Common myeloid progenitor, CD34-positive (primary cell): ENCODE measurements at regions not wholly inside any gene's neighbourhood (a gene's known extent, or its start where the extent isn't known, plus 50 kb on each side); places are given as distances from the start of the nearest gene placed in this dataset.

Source experiments
- CTCF ChIA-PET: fragments of 350-600 bp; sonication (Branson Sonifier 250); formaldehyde crosslinking; loops from one replicate; lab custom pipeline; 2021; ENCODE audit warnings: antibody characterized with exemption; lab: Charles Lee
- POLR2A ChIA-PET: fragments of 350-600 bp; sonication (Branson Sonifier 250); formaldehyde crosslinking; loops from one replicate; lab custom pipeline; 2021; ENCODE audit warnings: antibody characterized with exemption; lab: Charles Lee
- DNase-seq, 3 donors: peaks; one replicate each; pipeline versions ENCODE4 v3.0.0 to v3.0.0-alpha.2; 2013
- H3K27ac ChIP-seq, 2 experiments: 1 replicate in 1 of 2; 2 replicates in 1 of 2; pipeline ENCODE4 v1.7.0; 2013; ENCODE audit warnings: inconsistent platforms in 2 of 2, low read length in 2 of 2, mild to moderate bottlenecking in 2 of 2, low read depth in 1 of 2, moderate library complexity in 1 of 2; ENCODE audit not compliant: severe bottlenecking in 2 of 2, insufficient read depth in 1 of 2, poor library complexity in 1 of 2
- H3K27me3 ChIP-seq, 5 experiments: replicated peaks in 2 of 5; 1 replicate in 3 of 5; 2 replicates in 2 of 5; pipeline versions ENCODE4 v1.6.1 to v1.7.0; 2013; ENCODE audit warnings: low read length in 4 of 5, mild to moderate bottlenecking in 2 of 5, moderate library complexity in 2 of 5, inconsistent platforms in 1 of 5; ENCODE audit not compliant: insufficient read depth in 5 of 5, control insufficient read depth in 4 of 5
- H3K36me3 ChIP-seq, 4 experiments: 1 replicate in 2 of 4; 2 replicates in 2 of 4; pipeline versions ENCODE4 v1.6.1 to v1.7.0; 2013; ENCODE audit warnings: low read length in 3 of 4, control low read depth in 1 of 4, mild to moderate bottlenecking in 1 of 4; ENCODE audit not compliant: control insufficient read depth in 4 of 4, insufficient read depth in 4 of 4
- H3K4me1 ChIP-seq, 4 experiments: 1 replicate in 3 of 4; 2 replicates in 1 of 4; pipeline versions ENCODE4 v1.6.1 to v1.7.1; 2013; ENCODE audit warnings: low read length in 3 of 4, mild to moderate bottlenecking in 3 of 4, control low read depth in 1 of 4, inconsistent platforms in 1 of 4, moderate library complexity in 1 of 4; ENCODE audit not compliant: control insufficient read depth in 4 of 4, insufficient read depth in 4 of 4; ENCODE audit errors: control extremely low read depth in 1 of 4
- H3K4me3 ChIP-seq, 7 experiments: 1 replicate in 4 of 7; 2 replicates in 3 of 7; pipeline versions ENCODE4 v1.5.1 to v1.7.0; 2013; ENCODE audit warnings: mild to moderate bottlenecking in 7 of 7, low read length in 6 of 7, moderate library complexity in 6 of 7, inconsistent platforms in 2 of 7, low read depth in 2 of 7, control low read depth in 1 of 7; ENCODE audit not compliant: insufficient read depth in 4 of 7, control insufficient read depth in 1 of 7; ENCODE audit errors: extremely low read depth in 1 of 7
- H3K9me3 ChIP-seq, 5 experiments: 1 replicate in 4 of 5; 2 replicates in 1 of 5; pipeline versions ENCODE4 v1.6.1 to v1.7.1; 2013; ENCODE audit warnings: low read length in 4 of 5, mild to moderate bottlenecking in 2 of 5, inconsistent platforms in 1 of 5, low read depth in 1 of 5, moderate library complexity in 1 of 5; ENCODE audit not compliant: control insufficient read depth in 4 of 5, insufficient read depth in 2 of 5; ENCODE audit errors: control extremely low read depth in 1 of 5
- WGBS: methylation state at CpG from one replicate; pipeline ENCODE4 v1.1.5; 2013; ENCODE audit not compliant: insufficient coverage; 5-methylcytosine and 5-hydroxymethylcytosine counted together

- 89% methylated on average over 5 of the region's 5 CpGs for WGBS
- Histone ChIP-seq H3K9me3 (peaks cover 0 to 9% (median 0%) of the 10 kb centered on the region in 5 experiments), H3K4me3 (no peak overlapping the region), H3K27ac (no peak overlapping the region), H3K4me1 (no peaks in the 10 kb centered on the region), H3K27me3 (peaks cover 0 to under 1% (median 0%) of the 10 kb centered on the region in 5 experiments), H3K36me3 (no peaks in the 10 kb centered on the region)
- POLR2A ChIA-PET = no interaction called here
- DNase-seq = no peak
- CTCF ChIA-PET = no interaction called here
Measured at GRCh38 chr10:2367083-2367482, 629.8 kb upstream of the ADARB2 start.

- peaks cover 0 to 3% (median 0%) of the 10 kb centered on the region in 5 experiments for H3K27me3 ChIP-seq
- no peak overlapping the region for H3K27ac ChIP-seq
- no peaks in the 10 kb centered on the region for H3K36me3 ChIP-seq
- ChIA-PET CTCF (no interaction called here), POLR2A (no interaction called here)
- no peak for DNase-seq
- peaks cover 0 to 9% (median 0%) of the 10 kb centered on the region in 5 experiments for H3K9me3 ChIP-seq
- H3K4me3 ChIP-seq = no peak overlapping the region
- no peaks in the 10 kb centered on the region for H3K4me1 ChIP-seq
Measured at GRCh38 chr10:2366264-2366931, 629.1 kb upstream of the ADARB2 start.

GRCh38 chr10:2362331-2362730 is 625.0 kb upstream of the ADARB2 start:
- POLR2A ChIA-PET = no interaction called here
- CTCF ChIA-PET = no interaction called here
- H3K4me1 ChIP-seq = no peaks in the 10 kb centered on the region
- H3K4me3 ChIP-seq = no peak overlapping the region
- no peaks in the 10 kb centered on the region for H3K9me3 ChIP-seq
- no peak for DNase-seq
- H3K36me3 ChIP-seq = no peaks in the 10 kb centered on the region
- H3K27me3 ChIP-seq = peaks cover 0 to 3% (median 0%) of the 10 kb centered on the region in 5 experiments
- no peak overlapping the region for H3K27ac ChIP-seq
- 100% methylated on average over 3 of the region's 7 CpGs for WGBS

GRCh38 chr10:2358586-2358985 is 621.3 kb upstream of the ADARB2 start:
- CTCF ChIA-PET = no interaction called here
- POLR2A ChIA-PET = no interaction called here
- no peaks in the 10 kb centered on the region for H3K9me3 ChIP-seq
- 91% methylated on average over 8 of the region's 9 CpGs for WGBS
- DNase-seq = no peak
- H3K4me3 ChIP-seq = no peak overlapping the region
- no peaks in the 10 kb centered on the region for H3K36me3 ChIP-seq
- no peaks in the 10 kb centered on the region for H3K4me1 ChIP-seq
- H3K27me3 ChIP-seq = peaks cover 0 to 3% (median 2%) of the 10 kb centered on the region in 5 experiments
- H3K27ac ChIP-seq = no peak overlapping the region

GRCh38 chr10:2356670-2357069 is 619.3 kb upstream of the ADARB2 start:
- H3K27me3 ChIP-seq = peaks cover 0 to 2% (median 0%) of the 10 kb centered on the region in 5 experiments
- H3K4me1 ChIP-seq = no peaks in the 10 kb centered on the region
- H3K9me3 ChIP-seq = no peaks in the 10 kb centered on the region
- WGBS = 96% methylated on average over 3 of the region's 7 CpGs
- CTCF ChIA-PET = no interaction called here
- POLR2A ChIA-PET = no interaction called here
- no peak overlapping the region for H3K4me3 ChIP-seq
- no peak overlapping the region for H3K27ac ChIP-seq
- no peak for DNase-seq
- H3K36me3 ChIP-seq = no peaks in the 10 kb centered on the region

GRCh38 chr10:2351566-2351965 is 614.2 kb upstream of the ADARB2 start:
- Histone ChIP-seq H3K9me3 (no peaks in the 10 kb centered on the region), H3K27me3 (peaks cover 0 to 2% (median 0%) of the 10 kb centered on the region in 5 experiments), H3K4me1 (no peaks in the 10 kb centered on the region), H3K27ac (no peak overlapping the region), H3K4me3 (no peak overlapping the region), H3K36me3 (no peaks in the 10 kb centered on the region)
- CTCF ChIA-PET = no interaction called here
- 94% methylated on average over 14 of the region's 16 CpGs for WGBS
- POLR2A ChIA-PET = no interaction called here
- DNase-seq = no peak

- no peak overlapping the region for H3K4me3 ChIP-seq
- ChIA-PET CTCF (no interaction called here), POLR2A (no interaction called here)
- H3K4me1 ChIP-seq = no peaks in the 10 kb centered on the region
- no peaks in the 10 kb centered on the region for H3K27me3 ChIP-seq
- DNase-seq = no peak
- H3K27ac ChIP-seq = no peak overlapping the region
- WGBS = no CpG with 5 or more reads among the region's 3 CpGs
- H3K36me3 ChIP-seq = no peaks in the 10 kb centered on the region
- H3K9me3 ChIP-seq = no peaks in the 10 kb centered on the region
Measured at GRCh38 chr10:2342206-2342605, 604.9 kb upstream of the ADARB2 start.
